HG02885 (cell line): ENCODE measurements at regions not wholly inside any gene's neighbourhood (a gene's known extent, or its start where the extent isn't known, plus 50 kb on each side); places are given as distances from the start of the nearest gene placed in this dataset.

Source experiments
- ATAC-seq: cut with Tn5 transposase; IDR thresholded peaks from one replicate; pipeline ENCODE4 v1.9.1; 2021; ENCODE audit warnings: mild to moderate bottlenecking; ENCODE audit not compliant: unreplicated experiment, poor library complexity

DNA sequence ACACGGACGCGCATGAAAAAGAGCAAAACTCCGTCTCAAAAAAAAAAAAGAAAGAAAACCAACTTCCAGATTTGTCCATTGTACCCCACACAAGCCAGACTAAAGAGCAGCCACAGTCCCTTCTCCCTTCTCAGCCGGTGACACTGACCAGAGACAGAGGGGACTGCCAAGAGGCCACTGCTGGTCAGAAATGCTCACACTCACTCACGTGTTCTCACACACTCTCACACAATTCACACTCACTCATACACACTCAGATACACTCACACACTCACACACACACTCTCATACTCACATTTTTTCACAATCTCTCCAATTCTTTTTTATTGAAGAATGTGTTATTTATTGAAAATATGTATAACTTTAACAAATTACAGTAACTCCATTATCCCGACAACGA, 90.8 kb upstream of the RAB4A start:
- ATAC-seq = no peak

- no peak for ATAC-seq
Observed at GRCh38 chr1:229181419-229181818, 89.5 kb upstream of the RAB4A start.

GRCh38 chr1:229183588-229183987, 87.3 kb upstream of the RAB4A start:
- ATAC-seq = no peak

DNA sequence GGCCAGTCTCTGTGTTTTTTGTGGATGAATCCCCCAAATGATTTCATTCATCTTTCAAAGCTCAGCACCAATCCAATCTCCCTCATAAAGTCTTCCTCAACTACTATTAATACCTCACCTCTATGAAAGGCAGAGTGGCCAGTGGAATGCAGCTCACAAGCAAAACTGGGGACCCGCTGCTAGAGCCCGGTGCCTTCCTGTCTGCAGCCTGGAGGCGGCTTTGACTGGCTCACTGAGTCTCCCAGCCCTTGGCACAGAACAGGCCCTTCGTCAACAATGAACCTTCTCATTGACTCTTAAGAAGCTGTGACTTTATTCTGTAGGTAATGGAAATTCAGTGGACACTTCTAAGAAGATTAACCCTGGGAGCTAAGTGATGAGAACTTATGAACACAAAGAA, 86.8 kb upstream of the RAB4A start:
- ATAC-seq = no peak

DNA sequence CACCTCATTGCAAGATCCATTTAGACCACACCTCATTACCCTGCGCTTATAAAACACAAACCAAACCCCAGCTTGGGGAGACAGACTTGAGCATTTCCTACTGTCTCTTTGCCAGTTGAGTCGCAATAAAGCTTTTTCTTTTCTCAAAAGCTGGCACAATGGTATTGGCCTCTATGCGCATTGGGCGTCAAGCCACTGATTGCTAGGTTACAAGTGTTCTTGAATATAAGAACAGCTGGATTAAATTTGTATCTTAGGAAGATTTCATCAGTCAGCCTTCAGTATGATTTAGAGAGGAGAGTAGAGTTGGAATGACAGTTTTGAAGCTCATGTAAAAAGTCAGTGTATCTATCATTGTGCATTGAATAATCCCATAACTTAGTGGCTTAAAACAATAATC, 84.9 kb upstream of the RAB4A start:
- ATAC-seq = no peak

- peak; percentile 100 for ATAC-seq
Observed at GRCh38 chr1:229186373-229187056, 84.4 kb upstream of the RAB4A start.

DNA sequence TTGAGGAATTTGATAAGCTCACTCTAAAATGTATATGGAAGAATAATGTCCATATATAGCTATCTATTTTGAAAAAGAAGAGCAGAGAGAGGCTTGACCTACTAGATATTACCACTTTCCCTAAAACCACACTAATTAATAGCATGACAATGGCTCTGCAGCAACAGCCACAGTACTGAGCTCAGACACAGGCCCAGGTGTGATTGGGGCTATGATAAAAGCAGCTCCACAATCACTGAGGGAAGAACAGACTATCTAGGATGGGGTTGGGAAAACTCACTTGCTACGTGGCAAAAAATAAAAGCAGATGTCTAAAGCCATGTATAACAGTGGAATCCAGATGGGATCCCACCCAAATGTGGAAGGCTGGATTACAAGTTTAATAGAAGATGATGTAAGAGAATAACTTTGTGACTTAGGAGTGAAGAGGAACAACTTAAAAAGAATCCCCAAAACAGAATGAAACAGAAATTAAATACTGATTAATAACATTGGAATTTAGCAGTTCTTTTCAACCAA, 80.8 kb upstream of the RAB4A start:
- no peak for ATAC-seq

DNA sequence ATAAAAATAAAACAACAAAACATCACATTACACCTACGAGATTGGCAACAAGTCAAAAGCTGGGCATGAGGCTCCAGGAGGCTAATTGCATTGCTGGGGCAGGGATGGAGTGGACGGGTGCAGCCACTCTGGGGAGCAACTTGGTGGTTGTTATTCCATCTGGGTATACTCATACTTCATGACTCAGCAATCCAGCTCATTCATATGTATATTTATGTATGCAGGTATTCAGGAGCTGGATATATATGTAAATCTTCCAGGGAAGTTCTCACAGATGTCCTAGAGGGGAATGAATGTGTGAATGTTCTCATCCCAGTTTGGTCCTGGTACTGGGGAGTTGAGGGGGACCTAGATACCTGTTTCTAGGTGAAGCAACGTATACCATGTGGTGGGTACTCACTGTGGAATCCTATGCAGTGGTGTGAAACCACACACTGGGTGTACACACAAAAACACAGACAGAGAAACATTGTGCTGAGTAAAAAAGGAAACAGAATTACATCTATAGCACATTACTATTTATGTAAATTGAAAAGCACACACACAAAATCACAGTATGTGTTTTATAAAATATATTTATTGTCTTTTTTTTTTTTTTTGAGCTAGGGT, 79.7 kb upstream of the RAB4A start:
- no peak for ATAC-seq

GRCh38 chr1:229192031-229192430, 78.9 kb upstream of the RAB4A start:
- no peak for ATAC-seq

DNA sequence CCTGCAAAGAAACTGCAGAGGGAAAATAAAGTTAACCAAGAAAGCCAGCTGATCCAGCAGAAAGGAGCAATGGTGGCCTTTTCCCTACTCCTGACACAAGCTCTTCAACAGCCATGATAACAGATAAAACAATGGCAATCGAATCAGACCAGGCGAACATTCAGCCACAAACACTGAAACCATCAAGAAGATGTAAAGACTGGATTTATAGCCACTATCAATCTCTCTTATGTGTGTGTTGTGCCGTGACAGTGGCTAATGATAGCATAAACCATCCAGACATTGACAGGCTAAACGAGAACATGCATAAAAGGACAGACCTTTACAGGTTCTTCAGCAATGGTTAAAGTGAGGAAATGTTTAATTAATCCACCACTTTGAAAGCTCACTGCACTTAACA, 78.1 kb upstream of the RAB4A start:
- no peak for ATAC-seq

GRCh38 chr1:229194096-229194495, 76.8 kb upstream of the RAB4A start:
- no peak for ATAC-seq

- ATAC-seq = no peak
Observed at GRCh38 chr1:229195246-229195645, 75.7 kb upstream of the RAB4A start.

- no peak for ATAC-seq
Observed at GRCh38 chr1:229196404-229197264, 74.3 kb upstream of the RAB4A start.

DNA sequence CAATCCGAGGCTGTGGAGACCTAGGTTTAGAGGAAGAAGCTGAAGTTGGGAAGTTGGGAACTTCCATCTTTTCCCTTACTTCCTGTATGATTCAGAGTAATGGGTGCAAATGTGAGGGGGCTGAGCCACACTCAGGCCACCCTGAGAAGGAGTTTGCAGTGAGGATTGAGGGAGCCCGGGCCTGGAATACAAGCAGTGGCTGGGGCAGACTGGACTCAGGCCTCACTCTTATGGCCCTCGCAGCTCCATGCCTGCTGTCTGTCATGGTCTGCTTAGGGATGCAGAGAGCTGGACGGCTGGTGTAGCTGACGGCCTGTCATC, 73.7 kb upstream of the RAB4A start:
- ATAC-seq = no peak

DNA sequence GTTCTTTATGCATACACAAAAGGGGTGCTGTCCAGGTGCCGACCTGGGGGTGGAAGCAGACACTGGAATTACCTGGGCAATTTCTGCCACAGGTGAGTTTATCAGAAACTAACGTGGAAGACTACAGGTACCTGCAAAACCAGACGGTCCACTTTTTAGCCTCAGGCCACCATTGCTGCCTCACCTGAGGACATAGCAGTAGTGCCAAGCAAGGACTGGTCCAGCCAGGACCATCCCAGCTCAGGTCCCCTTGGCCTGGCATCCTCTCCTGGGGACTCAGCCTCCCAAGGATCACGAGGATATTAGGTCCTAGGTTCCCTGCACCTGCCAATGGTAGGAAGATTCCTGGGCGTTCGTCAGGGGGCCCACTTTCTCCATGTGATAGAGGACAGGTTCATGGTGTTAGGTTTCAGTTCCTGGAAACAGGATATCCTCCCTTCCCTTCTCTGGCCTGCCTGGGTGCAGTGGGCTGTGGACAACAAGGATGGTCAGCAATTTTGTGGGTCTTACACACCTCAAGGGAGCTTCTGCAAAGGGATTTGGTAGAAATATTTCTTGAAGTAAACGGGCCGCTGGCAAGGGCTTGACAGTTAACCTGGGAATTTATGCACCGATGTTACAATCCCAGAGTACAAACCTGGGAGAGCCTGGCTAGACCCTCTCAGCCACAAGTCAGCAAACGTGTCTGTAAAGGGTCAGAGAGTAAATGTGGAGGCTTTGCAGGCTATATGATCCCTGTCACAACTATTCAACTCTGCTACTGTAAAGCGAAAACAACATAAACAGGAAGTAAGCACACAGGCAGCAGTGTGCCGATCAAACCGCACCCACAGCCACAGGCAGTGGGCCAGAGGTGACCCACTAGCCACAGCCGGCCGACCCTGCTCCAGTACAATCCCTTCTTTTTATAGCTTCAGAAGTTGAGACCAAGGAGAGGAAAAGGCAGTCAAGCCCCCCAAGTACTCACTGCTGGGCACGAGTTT, 71.4 kb upstream of the RAB4A start:
- ATAC-seq = peak; percentile 91

DNA sequence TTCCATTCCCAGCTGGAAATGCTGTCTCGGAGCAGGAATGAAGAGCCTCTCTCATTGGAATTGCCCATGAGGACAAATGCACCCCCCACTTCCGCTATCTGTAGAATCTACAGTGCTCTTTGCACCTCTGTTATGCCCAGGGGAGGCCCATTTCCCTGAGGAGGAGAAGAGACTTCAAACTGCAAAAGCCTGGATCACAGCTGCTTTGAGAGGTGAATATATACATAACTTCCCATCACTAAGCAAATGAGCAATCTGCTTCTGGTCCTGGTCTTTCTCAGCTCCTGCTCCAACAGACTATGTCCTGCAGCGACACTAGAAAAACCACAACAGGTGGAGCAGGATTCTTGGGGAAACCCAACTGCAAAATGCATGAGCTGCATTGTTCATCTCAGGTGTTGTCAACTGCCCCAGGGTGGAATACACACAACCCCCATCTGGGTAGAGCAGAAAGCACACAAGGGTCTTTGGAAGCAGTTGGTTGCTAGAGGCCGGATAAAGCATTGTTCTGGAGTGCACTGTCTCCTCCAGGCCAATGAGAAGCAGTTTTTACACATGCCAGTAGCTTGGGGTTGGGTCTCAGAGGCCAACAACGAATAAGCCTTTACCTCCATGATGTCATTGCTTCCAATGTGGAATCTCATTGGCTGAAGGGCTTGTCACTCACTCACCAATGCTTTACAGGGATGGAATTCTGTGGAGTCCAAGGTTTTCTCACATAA, 67.7 kb upstream of the RAB4A start:
- ATAC-seq = no peak

- ATAC-seq = no peak
Observed at GRCh38 chr1:229203991-229204632, 66.8 kb upstream of the RAB4A start.

DNA sequence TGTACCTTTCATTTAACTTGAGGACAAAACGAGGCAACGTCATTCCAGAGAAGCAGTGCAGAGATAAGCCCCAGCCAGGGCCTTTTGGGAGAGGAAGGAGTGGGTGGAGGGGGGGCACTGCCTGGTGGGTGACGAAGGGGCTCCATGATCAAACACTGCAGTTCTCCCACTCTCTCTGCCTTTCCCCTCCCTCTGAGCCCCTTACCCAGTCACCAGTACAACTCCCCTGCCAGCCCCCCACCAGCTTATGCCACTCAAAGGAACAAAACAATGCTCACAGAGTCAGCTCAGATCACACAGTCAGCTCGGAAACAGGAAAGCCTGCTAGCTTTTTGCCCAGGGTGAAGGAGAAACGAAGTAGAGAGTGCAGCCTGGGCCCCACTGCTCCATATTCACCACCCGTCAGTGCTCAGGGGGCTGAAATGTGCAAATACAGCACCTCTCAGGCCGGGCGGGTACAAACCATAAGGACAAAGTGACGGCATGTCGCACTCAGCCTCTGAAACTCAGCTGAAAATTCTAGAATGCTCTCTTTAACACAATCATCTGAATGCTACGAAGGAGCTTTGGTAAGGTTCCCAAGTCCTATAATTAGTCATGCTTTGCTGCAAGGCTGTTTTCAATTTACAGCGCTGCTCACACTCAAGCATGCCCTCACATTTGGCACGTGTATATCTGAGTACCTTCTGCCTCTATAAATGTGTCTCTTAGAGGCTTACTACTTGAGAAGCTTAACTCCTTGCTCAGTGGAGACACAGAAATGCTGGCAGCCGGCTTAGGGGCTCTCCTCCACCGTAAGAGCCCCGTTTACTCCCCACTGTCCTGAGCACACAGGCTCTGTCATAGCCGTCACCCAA, 65.8 kb upstream of the RAB4A start:
- ATAC-seq = no peak
